HUDEP-2 (cell line): ENCODE measurements at regions not wholly inside any gene's neighbourhood (a gene's known extent, or its start where the extent isn't known, plus 50 kb on each side); places are given as distances from the start of the nearest gene placed in this dataset.
A peak's percentile ranks its signal among the peaks of the same experiment; 100 is the strongest.

Source experiments
- DNase-seq, 76 experiments: peaks; one replicate each; lab custom pipeline; 2025; ENCODE audit not compliant: unreplicated experiment in 76 of 76; lab: John Stamatoyannopoulos, UW

- DNase-seq, result no peak
Measured at GRCh38 chr5:97834561-97834960, 651.5 kb upstream of the RIOK2 start.

- no peak for DNase-seq
Measured at GRCh38 chr5:97835112-97835511, 652.1 kb upstream of the RIOK2 start.

GRCh38 chr5:97836816-97837215 is 653.8 kb upstream of the RIOK2 start:
- no peak for DNase-seq

- DNase-seq, result peak in 13 of 76 experiments; percentile 2 to 23 (median 5)
Measured at GRCh38 chr5:97838214-97838613, 655.2 kb upstream of the RIOK2 start.

- DNase-seq, result no peak
Measured at GRCh38 chr5:97839341-97840086, 656.5 kb upstream of the RIOK2 start.

- DNase-seq, result no peak
Measured at GRCh38 chr5:97840643-97841042, 657.6 kb upstream of the RIOK2 start.

- DNase-seq, result no peak
Measured at GRCh38 chr5:97842687-97843086, 659.6 kb upstream of the RIOK2 start.

- no peak for DNase-seq
Measured at GRCh38 chr5:97844797-97845196, 661.8 kb upstream of the RIOK2 start.

- DNase-seq, result no peak
Measured at GRCh38 chr5:97846643-97847042, 663.6 kb upstream of the RIOK2 start.

- DNase-seq, result no peak
Measured at GRCh38 chr5:97847920-97848631, 665.0 kb upstream of the RIOK2 start.

GRCh38 chr5:97851036-97851435 is 668.0 kb upstream of the RIOK2 start:
- DNase-seq, result no peak

- no peak for DNase-seq
Measured at GRCh38 chr5:97854871-97855762, 672.1 kb upstream of the RIOK2 start.

GRCh38 chr5:97874491-97874890 is 691.4 kb upstream of the RIOK2 start:
- no peak for DNase-seq

- DNase-seq, result no peak
Measured at GRCh38 chr5:97876272-97876671, 693.2 kb upstream of the RIOK2 start.

- no peak for DNase-seq
Measured at GRCh38 chr5:97877588-97877987, 694.5 kb upstream of the RIOK2 start.

- DNase-seq, result no peak
Measured at GRCh38 chr5:97888439-97888838, 705.4 kb upstream of the RIOK2 start.

- DNase-seq, result no peak
Measured at GRCh38 chr5:97891971-97892370, 708.9 kb upstream of the RIOK2 start.

GRCh38 chr5:97903742-97904141 is 720.7 kb upstream of the RIOK2 start:
- no peak for DNase-seq

- DNase-seq, result no peak
Measured at GRCh38 chr5:97906135-97906534, 723.1 kb upstream of the RIOK2 start.

- DNase-seq, result no peak
Measured at GRCh38 chr5:97907646-97908400, 724.8 kb upstream of the RIOK2 start.

GRCh38 chr5:97909541-97909940 is 726.5 kb upstream of the RIOK2 start:
- no peak for DNase-seq
